ELF-1 (cell line): ENCODE measurements at regions not wholly inside any gene's neighbourhood (a gene's known extent, or its start where the extent isn't known, plus 50 kb on each side); places are given as distances from the start of the nearest gene placed in this dataset.
A peak's percentile ranks its signal among the peaks of the same experiment; 100 is the strongest.

Experiments used
- DNase-seq: peaks from one replicate; pipeline ENCODE4 v3.0.0-alpha.2; 2016; ENCODE audit warnings: low read depth, low spot score

DNA sequence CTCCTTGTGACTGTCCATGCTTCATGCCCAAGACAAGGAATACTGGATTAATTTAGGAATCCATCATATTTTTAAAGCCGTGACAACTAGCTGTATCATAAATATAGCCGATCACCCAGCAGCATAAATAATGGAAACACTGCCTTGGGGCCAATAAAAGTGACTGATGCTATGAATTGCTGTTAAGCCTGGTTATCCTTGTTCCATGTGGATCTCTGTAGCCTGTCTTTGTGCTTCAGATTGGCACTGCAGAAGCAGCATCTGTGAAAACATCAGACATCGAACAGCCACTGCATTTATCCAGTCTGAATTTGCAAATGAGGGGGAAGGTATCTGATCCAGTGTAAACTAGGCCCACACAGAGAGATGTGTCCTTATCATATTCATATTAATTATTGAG, 1181.8 kb downstream of the SORCS1 start:
- no peak for DNase-seq

DNA sequence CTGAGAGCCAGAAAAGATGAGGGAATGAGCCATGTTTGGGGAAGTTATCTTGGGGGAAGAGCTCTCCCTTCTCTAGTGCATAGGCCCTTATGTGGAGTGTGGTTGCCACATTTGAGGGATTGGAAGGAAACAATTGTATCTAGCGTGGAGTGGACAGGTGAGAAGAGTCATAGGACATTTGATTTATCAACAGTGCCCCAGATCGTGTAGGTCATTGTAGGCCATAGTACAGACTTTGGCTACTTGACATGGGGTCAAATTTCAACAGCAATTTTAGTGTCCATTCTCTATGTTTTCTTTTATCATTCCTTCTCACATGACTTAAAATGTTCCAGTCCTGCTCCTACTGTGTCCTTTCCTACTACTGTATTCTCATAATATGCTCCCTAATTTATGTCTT, 1182.8 kb downstream of the SORCS1 start:
- DNase-seq = no peak

DNA sequence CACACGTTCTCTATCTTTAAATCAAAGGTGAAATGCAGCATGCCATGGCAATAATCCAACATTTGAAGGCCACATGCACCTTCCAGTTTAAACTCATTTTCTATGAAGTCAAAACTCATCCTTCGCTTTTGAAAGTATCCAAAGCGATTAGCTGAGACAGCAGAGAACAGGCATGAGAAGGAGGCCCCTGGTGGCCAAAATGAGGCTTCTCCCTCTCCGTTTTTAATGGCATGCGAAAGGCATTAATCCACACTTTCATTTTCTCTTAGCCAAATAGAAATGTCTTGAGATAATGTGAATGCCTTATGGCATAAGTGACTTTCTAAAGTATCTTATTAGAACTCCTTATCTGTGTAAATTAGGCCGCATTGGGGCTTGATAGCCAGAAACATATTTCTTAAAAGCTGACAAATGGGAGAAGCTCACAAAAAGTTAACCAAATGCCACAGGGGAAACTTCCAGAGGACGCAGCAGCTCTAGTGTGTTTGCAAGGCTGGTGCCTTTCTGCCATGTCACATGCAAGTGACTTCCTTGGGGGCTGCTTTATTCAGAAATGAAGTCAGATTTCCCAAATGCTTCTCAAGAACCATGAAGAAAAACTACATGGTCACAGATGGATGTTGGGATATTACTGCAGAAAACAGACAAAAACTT, 1189.6 kb downstream of the SORCS1 start:
- DNase-seq = peak; percentile 6

DNA sequence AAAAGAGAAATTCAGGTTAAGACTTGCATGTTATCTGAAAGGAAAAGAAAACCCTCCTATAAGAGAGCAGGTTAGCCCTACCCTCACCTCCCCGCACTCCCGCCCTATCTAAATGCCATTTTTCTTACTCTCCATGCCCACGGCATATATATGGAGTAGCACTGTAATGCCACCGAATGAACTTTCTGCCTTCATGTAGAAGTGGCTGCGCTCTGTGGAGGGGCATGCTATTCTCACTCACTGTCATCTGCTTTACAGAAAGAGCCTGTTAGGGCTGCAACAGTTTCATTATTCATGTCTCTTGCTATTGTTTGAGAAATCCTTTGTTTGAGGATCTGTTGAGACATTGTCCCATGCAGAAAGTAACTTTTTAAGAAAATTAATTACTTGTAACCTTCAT, 1190.6 kb downstream of the SORCS1 start:
- no peak for DNase-seq

DNA sequence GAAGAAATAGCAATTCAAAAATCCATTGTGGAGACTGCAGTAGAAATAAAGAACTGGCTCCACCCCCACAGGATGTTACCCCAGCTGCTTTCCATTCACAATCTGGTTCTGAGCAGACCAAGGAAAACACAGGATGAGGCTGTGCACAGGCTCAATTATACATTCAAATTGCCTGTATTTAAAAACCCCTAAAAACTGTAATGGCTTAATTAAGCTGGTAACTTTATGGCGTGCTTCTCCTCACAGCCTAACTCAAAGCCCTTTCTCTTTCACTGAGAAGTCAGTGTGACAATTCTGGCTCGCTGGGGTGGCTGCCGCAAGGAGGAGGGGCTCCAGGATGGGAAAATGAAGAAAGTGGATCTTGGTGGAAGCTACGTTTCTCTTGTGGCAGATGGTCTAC, 1191.1 kb downstream of the SORCS1 start:
- no peak for DNase-seq

DNA sequence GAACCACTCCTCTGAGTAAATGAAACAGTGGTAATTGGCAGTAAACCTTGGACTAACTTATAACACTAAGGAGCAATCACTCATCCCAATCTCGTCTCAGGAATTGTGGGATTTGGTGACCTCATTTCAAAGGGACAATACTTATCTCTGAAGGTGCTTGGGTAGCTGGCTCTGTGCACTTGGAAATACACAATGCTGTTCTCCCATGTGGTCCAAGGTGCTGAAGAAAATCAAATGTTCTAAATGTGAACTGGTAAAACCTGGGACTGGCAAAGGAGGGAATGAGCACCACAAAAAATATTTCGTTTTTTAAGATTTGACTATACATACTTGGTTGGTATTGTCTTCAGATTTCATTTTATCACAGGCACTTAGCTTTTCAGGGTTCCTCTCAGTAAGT, 1193.0 kb downstream of the SORCS1 start:
- DNase-seq = no peak

DNA sequence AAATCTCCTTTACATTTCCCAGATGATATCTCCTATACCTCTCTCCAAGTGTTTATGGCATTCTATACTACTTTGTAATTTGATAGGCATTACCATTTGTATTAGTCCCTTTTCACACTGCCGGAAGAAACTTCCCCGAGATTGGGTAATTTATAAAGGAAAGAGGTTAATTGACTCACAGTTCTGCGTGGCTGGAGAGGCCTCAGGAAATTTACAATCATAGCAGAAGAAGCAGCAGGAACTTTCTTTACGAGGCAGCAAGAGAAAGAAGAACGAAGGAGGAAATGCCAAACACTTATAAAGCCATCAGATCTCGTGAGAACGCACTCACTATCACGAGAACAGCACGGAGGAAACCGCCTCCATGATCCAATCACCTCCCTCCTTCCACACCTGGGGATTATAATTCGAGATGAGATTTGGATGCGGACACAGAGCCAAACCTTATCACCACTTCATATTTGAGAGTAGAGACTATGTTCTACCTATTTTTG, 1194.6 kb downstream of the SORCS1 start:
- no peak for DNase-seq

DNA sequence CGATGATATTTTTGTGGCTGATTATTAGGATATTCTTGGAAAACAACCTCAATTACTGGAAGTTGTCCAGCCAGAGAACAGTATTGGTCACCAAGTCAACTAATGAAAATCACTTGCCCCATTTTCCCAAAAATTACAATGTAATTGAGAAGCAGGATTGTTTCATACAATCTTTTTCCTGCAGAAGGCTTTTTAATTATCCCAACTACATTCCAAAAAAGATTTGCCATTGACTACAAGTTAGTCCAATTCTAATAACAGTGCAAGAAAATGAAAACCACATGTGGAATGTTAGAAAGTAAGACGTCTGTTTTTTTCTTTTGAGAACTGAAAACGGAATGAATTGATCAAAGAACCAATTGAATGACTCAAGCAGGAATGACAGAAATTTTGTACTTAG, 1195.8 kb downstream of the SORCS1 start:
- no peak for DNase-seq

DNA sequence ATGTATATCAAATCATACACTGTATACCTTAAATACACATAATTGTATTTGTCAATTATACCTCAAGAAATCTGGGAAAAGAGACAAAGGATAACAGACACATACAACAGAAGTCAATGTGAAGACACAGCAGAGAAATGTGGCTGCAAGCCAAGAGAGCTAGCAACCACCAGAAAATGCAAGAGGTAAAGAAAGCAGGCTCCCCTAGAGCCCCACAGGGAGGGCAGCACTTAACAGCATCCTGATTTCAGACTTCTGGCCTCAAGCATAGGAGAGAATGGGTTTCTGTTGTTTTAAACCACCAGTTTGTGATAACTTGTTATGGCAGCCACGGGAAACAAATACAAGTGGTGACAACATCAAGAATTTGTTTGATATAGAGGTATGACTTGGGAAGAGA, 1197.2 kb downstream of the SORCS1 start:
- DNase-seq = no peak

DNA sequence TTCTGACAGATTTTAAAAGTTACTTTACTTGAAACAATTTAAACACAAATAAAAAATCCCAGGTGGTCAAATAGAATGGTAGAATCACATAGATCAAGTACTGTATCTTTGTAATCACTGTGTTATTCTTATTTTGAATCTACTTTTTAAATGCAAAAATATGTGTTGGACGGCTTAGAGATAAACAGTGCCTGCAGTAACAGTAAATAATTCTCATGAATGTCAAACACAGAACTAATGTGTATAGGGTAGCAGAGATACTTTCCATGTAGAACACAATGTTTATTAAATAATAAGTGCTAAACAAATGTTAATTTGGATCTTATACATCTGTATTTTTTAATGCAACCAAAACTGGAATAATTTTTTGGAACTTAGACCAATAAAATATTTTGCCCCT, 1199.4 kb downstream of the SORCS1 start:
- no peak for DNase-seq

DNA sequence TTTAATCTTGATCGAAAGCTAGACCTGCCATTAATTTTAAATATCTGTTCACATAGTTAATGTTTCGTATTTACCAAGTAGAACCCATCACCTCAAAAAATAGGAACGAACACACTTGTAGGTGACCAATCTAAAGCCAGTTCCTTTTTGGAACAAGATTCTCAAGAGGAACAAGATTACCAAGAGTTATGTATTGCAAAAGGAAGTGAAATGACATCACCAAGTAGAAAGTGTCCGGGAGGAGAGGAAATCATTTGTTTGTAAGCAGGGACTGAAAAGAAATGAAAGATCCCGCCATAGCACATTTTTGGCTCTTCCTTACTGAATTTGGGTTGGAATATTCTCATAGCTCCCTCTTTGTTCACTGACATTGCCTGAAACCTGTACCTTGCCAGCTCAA, 1200.5 kb downstream of the SORCS1 start:
- DNase-seq = no peak

DNA sequence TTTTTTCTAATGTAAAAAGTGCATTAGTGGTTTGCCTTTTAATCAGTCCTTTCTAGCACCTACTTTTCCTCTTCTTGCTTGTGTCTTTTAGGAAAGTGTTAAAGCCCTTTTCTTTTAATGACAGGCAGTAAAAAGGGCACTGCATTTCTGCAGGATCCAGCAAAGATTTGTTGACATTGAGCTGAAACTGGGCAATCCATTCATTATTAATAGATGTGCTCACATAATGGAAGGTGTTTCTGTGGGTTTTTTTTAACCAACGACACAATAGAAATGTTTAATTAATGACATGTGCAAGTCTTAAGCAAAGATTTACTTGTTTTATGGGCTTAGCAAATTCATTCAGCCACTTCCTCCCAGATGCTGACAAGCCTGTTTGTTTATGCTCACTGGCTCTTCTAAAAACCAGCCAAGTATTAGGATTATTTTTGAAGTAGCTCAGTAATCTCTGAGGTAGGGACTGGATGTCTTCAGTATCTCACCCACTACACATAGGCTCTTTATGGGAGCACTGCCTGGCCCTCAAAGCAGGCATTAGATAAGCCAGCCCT, 1201.1 kb downstream of the SORCS1 start:
- DNase-seq = no peak

DNA sequence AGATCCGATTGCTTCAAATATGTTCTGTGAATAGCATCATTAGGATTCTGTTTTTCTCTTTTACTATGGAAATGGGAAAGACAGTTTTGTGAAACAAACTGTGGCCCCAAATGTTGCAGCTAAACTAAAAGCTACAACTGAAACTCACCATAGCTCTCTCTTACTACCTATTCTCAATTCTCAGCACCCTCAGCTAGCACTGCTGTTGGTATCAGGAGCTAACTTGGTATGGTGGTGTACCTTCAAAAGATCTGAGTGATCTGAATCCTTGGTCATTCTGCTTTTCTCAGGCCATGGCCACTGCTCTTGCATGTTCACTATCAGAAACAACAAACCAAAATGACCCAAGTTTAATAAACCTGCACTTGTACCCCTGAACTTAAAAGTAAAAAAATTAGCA, 1208.0 kb downstream of the SORCS1 start:
- no peak for DNase-seq

DNA sequence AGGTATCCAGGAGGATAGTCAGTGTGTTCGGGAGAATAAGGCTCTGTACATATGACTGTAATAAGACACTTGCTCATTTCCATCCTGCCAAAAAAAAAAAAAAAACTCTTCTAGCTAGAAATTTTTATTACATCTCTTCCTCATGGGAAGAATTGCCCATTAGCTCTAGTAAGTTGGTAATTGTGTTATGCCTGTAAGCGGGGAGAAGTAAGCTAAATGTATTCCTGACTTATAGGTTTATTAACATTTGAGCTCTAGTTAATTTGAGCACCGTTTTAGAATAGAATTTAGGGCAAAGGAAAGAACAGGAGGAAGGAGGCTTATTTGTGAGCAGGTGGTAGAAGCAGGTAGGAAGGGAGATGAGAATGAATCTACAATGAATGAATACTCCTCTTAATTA, 1210.6 kb downstream of the SORCS1 start:
- DNase-seq = no peak

DNA sequence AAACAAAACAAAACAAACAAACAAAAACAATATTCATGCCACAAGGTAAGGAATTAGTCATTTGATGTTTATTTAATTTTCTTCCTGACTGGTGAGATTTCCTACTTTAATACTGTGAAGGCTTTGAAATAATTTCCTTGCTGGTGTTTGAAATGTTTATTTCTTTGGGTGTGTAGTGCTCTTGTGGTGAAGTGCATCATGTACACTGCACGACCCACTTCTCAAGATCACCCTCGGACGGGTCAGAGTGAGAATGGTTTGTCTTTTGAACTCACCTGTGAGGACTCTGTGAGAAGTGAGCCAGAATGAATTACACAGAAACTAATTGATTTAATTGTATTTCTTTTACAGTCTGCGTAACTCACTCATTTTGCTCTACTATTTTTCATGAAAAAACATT, 1211.5 kb downstream of the SORCS1 start:
- no peak for DNase-seq

DNA sequence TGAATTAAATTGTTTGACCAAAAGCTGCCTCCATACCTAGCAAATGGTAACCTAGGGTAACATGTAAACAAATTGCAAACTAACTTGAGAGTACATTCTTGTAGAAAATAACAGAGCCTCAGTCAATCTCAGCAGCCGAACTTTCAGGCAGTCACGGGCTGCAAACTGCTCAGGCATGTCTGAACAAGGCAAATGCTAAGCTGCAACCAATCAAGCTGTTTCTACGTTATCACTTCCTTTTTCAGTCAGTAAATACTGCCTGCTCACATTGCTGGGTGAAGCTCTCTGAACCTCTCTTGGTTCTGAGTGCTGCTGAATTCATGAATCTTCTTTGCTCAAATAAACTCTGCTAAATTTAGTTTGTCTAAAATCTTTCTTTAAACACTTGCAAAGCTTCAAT, 1212.4 kb downstream of the SORCS1 start:
- DNase-seq = peak; percentile 46

DNA sequence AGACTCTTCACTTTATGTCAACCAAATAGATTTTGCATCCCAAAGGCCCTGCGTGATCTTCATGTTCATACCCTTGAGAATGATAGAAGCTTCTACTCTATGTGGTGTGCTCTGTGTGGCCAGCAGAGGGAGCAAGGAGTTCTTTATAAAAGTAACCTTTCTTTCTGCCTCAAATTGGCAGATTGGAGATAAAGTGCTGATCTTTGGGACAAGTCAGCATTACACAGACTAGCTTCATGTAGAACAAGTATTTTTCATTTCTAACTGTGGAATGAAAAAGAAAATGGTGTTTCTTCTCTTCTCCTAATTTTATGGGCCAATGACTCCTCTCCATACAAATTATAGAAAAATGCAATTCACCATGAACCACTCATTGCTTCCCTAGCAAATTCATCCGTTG, 1214.1 kb downstream of the SORCS1 start:
- peak; percentile 16 for DNase-seq

DNA sequence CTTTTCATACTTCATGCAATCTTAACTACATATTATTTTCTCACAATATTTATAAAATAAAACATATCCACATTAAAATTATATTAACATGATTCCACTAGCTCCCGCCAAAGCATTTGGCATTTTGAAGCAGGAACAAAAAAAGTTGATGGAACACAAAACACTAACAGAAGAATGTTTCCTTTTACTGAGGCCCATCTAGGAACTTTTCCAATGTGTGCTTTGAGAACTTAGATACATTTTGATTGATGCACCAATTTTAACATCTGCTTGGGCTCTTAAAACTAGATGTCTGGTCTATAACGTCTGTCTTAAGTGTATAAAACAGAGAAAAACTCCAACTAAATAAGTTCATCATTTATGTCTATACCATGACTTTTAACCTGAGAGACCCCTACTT, 1214.8 kb downstream of the SORCS1 start:
- DNase-seq = no peak

DNA sequence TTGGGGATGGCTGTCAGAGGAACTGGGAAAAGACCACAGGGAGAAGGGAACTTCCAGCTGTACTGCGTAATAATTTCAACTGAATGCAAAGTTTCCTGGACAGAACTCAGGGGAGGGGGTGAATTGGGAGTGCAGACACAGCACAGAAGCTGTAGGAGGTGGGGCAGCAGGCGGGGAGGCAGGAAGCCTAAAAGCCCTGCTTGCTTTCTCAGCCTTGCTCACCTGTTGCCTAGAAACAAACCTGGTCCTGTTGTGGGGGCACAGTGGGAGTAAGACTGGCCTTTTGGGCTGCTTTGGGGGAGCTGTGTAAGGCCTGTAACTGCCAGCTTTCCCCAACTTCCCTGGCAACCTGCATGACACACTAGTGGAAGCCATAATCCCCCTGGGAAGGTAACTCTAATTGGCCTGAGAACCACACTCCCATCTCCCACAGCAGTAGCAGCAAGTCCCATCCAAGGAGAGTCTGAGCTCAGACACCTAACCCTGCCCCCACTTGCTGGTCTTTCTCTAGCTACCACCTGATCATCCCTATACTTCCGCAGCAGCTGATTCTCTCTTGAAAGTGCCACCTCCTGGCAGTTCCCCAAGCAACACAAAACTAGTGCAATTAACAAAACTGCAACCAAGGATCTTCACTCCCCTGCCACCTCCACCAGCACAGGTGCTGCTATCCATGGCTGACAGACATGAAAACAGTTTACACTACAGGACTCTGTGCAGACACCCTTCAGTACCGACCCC, 1239.3 kb downstream of the SORCS1 start:
- peak; percentile 10 for DNase-seq

DNA sequence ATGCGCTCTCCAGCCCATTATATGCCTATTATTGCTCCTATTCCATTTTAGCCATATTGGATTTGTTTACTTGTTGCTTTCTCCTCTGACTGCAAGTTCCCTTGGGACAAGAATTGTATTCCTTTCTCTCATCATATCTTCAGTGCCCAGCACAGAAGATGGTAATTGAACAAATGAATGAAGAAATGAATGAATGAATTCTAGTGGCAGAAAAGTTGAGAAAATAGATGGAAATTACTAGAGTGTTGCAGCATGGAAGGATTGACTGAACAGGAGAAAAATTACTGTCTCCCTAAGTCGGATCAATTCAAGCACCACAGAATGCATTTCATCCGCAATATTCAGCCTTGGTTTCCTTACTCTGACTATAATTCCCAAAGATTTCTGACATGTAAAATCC, 1243.2 kb downstream of the SORCS1 start:
- DNase-seq = no peak

DNA sequence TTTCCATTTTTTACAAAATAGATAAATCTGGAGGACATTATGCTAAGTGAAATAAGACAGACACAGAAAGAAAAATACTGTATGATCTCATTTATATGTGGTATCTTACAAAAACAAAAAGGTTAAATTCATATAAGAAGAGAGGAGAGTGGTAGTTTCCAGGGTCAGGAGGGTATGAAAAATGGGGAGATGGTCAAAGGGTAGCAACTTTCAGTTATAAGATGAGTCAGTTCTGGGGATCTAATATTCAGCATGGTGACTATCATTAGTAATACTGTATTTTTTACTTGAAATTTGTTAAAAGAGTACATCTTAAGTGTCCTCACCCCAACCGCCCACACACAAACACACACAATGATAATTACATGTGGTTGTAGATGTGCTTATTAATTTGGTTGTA, 1250.1 kb downstream of the SORCS1 start:
- no peak for DNase-seq

DNA sequence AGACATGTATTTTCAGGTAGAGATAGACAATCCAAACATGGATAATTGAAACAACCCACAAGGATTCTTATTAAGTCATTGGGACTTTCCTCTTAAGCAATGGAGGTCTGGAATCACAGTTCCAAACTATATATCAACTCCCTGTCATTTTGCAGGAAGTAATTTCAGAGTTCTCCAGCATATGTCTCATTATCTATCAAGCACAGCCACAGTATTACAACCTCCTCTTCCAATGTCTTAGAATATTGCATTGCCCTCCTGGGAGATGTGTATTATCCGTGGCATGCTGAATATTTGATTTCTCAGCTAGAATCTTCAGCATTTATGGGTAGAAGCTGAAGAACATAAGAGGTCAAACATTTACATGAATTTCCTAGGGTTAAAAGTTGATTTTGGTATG, 1255.8 kb downstream of the SORCS1 start:
- no peak for DNase-seq

DNA sequence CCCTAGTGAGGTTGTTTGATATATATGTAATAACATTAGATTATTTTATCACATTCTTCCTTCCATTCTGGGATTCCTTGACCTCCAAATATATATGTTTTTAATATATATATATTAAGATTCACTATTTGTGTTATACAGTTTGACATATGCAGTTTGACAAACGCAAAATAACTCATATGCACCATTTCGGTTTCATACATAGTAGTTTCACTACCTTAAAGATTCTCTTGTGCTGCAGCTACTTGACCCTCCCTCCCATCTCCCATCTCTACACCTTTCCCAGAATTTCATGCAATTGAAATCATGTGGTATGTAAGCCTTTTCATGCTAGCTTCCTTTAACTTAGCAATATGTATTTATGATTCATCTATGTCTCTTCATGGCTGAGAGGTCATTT, 1244.4 kb downstream of the SORCS3 start:
- no peak for DNase-seq
